Aorta (tissue), 5 donors: ENCODE measurements at regions not wholly inside any gene's neighbourhood (a gene's known extent, or its start where the extent isn't known, plus 50 kb on each side); places are given as distances from the start of the nearest gene placed in this dataset.

Experiments
- ATAC-seq: fragments of 200-7000 bp; cut with Tn5 transposase; one replicate; pipeline ENCODE4 v1.9.1; 2022; ENCODE audit warnings: moderate library complexity; ENCODE audit not compliant: low FRiP score
- DNase-seq, 2 donors: peaks; one replicate each; pipeline ENCODE4 v3.0.0-alpha.2; 2020
- H3K27ac ChIP-seq, 2 donors: one replicate each; pipeline ENCODE4 v1.5.1; 2013; ENCODE audit warnings: low read length in 2 of 2, mild to moderate bottlenecking in 2 of 2, moderate library complexity in 2 of 2, control low read depth in 1 of 2, inconsistent platforms in 1 of 2, low read depth in 1 of 2
- H3K27me3 ChIP-seq, 2 donors: one replicate each; pipeline ENCODE4 v1.6.1; 2013; ENCODE audit warnings: control low read depth in 1 of 2, low read length in 1 of 2, mild to moderate bottlenecking in 1 of 2, moderate library complexity in 1 of 2; ENCODE audit not compliant: insufficient read depth in 2 of 2, control insufficient read depth in 1 of 2
- H3K36me3 ChIP-seq, 2 donors: one replicate each; pipeline ENCODE4 v1.6.1; 2013; ENCODE audit warnings: control low read depth in 1 of 2, low read length in 1 of 2, mild to moderate bottlenecking in 1 of 2; ENCODE audit not compliant: insufficient read depth in 2 of 2, control insufficient read depth in 1 of 2
- H3K4me1 ChIP-seq, 2 donors: one replicate each; pipeline ENCODE4 v1.6.1; 2013; ENCODE audit warnings: low read length in 2 of 2, control low read depth in 1 of 2, mild to moderate bottlenecking in 1 of 2, moderate library complexity in 1 of 2; ENCODE audit not compliant: insufficient read depth in 2 of 2, control insufficient read depth in 1 of 2
- H3K4me3 ChIP-seq, 2 donors: one replicate each; pipeline ENCODE4 v1.5.1; 2013; ENCODE audit warnings: low read length in 2 of 2, control low read depth in 1 of 2, mild to moderate bottlenecking in 1 of 2
- H3K9me3 ChIP-seq: one replicate; pipeline ENCODE4 v1.6.1; 2013; ENCODE audit warnings: mild to moderate bottlenecking, low read length; ENCODE audit not compliant: control insufficient read depth
- WGBS, 2 donors: extraction: QIAGEN DNeasy Blood & Tissue Kit; methylation state at CpG; one replicate each; pipeline ENCODE4 v1.1.7; 2013; 5-methylcytosine and 5-hydroxymethylcytosine counted together
- intact Hi-C, 2 donors: fragments of 100-400 bp; cut with DNase I; formaldehyde crosslinking; loops; one replicate each; pipeline versions ENCODE4 v1.14.2 to v1.15.0; 2022
- donor health status: healthy with polysubstance abuse.
- donor health status: Bipolar disorder and iron deficiency.
- donor health status: DM: no; HTN: no; CAD: no.
- donor health status: DM: no; HTN: no; CAD: no.
- donor health status: DM: yes; HTN: yes; CAD: no.

GRCh38 chr5:147061431-147061830 is 173.4 kb upstream of the STK32A start:
- Histone ChIP-seq H3K36me3 (no peaks in the 10 kb centered on the region), H3K27me3 (no peaks in the 10 kb centered on the region), H3K27ac (no peak overlapping the region), H3K4me1 (no peaks in the 10 kb centered on the region), H3K4me3 (no peak overlapping the region), H3K9me3 (no peaks in the 10 kb centered on the region)
- ATAC-seq (no peak), DNase-seq (no peak)
- intact Hi-C loops = no loop called here
- WGBS, 2 donors = 63 to 73% methylated on average over 4 of the region's 4 CpGs

DNA sequence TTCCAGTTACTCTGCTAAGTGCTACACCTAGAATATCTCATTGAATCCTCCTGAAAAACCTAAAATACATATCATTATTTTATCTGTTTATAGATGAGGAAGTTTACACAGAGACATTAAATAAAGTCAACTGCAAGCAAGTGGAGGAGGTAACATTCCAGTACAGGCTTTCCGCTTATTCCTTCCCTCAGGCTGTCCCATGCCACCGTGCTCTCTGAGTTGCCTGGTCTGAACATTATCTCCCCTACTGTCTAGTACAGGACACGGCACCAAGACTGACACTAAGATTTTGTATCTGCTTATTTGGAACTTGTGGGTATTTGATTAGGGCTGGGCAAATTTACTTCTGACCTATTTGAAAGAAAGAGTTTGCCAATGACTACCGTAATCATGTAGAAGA is 172.4 kb upstream of the STK32A start:
- Histone ChIP-seq H3K4me1 (no peaks in the 10 kb centered on the region), H3K36me3 (no peaks in the 10 kb centered on the region), H3K4me3 (no peak overlapping the region), H3K27ac (no peak overlapping the region), H3K27me3 (no peaks in the 10 kb centered on the region), H3K9me3 (no peaks in the 10 kb centered on the region)
- DNase-seq (no peak), ATAC-seq (no peak)
- WGBS, 2 donors = 81 to 88% methylated on average over 4 of the region's 4 CpGs
- intact Hi-C loops = no loop called here

DNA sequence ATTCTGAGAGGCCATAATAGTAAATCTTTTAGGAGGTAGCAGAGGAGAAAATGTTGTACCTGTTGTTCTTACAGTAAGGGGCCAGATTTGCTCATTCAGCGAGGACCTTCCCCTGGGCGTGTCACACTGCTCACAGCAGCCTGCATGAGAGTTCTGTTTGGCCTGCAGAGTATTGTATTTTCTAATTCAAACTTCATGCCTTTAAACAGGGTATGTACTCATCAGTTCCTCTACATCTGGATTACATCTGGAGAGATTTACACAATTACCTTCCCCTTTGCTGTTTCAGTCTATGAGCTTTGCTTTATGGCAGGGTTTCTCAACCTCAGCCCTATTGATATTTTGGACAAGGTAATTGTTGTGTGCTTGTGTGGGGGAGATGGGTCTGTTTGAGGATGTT is 170.9 kb upstream of the STK32A start:
- Histone ChIP-seq H3K4me1 (no peaks in the 10 kb centered on the region), H3K27ac (no peak overlapping the region), H3K36me3 (no peaks in the 10 kb centered on the region), H3K9me3 (no peaks in the 10 kb centered on the region), H3K27me3 (no peaks in the 10 kb centered on the region), H3K4me3 (no peak overlapping the region)
- DNase-seq = no peak
- no peak for ATAC-seq
- intact Hi-C loops = no loop called here
- 66 to 79% methylated on average over 2 of the region's 2 CpGs for WGBS, 2 donors

DNA sequence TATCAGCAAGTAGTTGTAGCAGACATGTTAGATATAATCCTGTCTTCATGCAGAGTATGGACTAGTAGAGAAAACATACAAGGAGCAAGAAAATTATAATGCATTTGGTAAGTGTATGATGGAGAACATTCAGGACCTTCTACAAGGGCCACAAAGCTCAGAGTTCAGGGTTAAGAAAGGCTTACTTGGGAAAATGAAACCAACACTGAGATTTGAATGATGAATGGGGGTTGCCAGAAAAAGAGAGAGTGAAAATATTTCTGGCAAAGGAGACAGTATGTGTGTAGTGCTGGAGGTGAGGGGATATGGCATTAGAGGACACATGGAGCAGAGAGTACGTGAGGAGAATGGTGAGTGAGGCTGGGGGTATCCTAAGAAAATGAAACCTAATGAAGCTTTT is 169.8 kb upstream of the STK32A start:
- H3K27me3 ChIP-seq = no peaks in the 10 kb centered on the region
- no peaks in the 10 kb centered on the region for H3K4me1 ChIP-seq
- WGBS, 2 donors = 45 to 52% methylated on average over 1 of the region's 1 CpG
- ATAC-seq = no peak
- intact Hi-C loops = no loop called here
- no peaks in the 10 kb centered on the region for H3K36me3 ChIP-seq
- no peak for DNase-seq
- no peak overlapping the region for H3K27ac ChIP-seq
- H3K9me3 ChIP-seq = no peaks in the 10 kb centered on the region
- no peak overlapping the region for H3K4me3 ChIP-seq

- intact Hi-C loops = no loop called here
- Histone ChIP-seq H3K9me3 (no peaks in the 10 kb centered on the region), H3K27ac (no peak overlapping the region), H3K4me1 (no peaks in the 10 kb centered on the region), H3K36me3 (no peaks in the 10 kb centered on the region), H3K27me3 (peaks cover 0 to 1% of the 10 kb centered on the region in 2 donors), H3K4me3 (no peak overlapping the region)
- no peak for DNase-seq
- WGBS, 2 donors = 83 to 88% methylated on average over 4 of the region's 4 CpGs
- ATAC-seq = no peak
Measured at GRCh38 chr5:147068998-147069397, 165.8 kb upstream of the STK32A start.

- DNase-seq = no peak
- Histone ChIP-seq H3K4me1 (no peaks in the 10 kb centered on the region), H3K4me3 (no peak overlapping the region), H3K36me3 (no peaks in the 10 kb centered on the region), H3K27me3 (peaks cover 0 to 1% of the 10 kb centered on the region in 2 donors), H3K9me3 (no peaks in the 10 kb centered on the region), H3K27ac (no peak overlapping the region)
- intact Hi-C loops = no loop called here
- WGBS, 2 donors = 50 to 61% methylated on average over 2 of the region's 2 CpGs
- ATAC-seq = no peak
Measured at GRCh38 chr5:147072622-147073021, 162.2 kb upstream of the STK32A start.

DNA sequence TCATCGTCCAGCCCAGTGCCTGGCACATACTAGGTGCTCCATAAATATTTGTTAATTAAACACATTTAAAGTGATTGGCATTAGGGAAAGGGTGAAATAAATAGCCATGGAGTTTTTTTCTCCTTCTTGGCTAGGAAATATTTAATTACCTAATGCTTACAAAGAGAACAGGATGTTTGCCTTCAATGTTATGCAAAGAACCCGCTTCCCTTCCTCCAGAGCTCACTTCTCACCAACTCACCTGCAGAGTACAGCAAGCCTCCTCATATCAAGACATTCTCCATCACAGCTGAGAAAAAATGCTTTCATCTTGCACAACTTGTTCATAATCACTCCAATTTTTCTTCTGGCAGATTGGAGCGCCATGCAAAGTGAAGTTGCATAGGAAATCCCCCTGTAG is 161.7 kb upstream of the STK32A start:
- no peaks in the 10 kb centered on the region for H3K9me3 ChIP-seq
- peaks cover 0 to 1% of the 10 kb centered on the region in 2 donors for H3K27me3 ChIP-seq
- no peaks in the 10 kb centered on the region for H3K4me1 ChIP-seq
- no peaks in the 10 kb centered on the region for H3K36me3 ChIP-seq
- WGBS, 2 donors = 79 to 83% methylated on average over 3 of the region's 3 CpGs
- no peak overlapping the region for H3K27ac ChIP-seq
- no peak for ATAC-seq
- no peak overlapping the region for H3K4me3 ChIP-seq
- intact Hi-C loops = no loop called here
- no peak for DNase-seq

GRCh38 chr5:147075187-147075586 is 159.6 kb upstream of the STK32A start:
- WGBS, 2 donors = 37 to 42% methylated on average over 1 of the region's 1 CpG
- intact Hi-C loops = no loop called here
- ATAC-seq (no peak), DNase-seq (no peak)
- H3K27me3 ChIP-seq = peaks cover 0 to 1% of the 10 kb centered on the region in 2 donors
- H3K36me3 ChIP-seq = no peaks in the 10 kb centered on the region
- no peak overlapping the region for H3K4me3 ChIP-seq
- H3K27ac ChIP-seq = no peak overlapping the region
- no peaks in the 10 kb centered on the region for H3K4me1 ChIP-seq
- no peaks in the 10 kb centered on the region for H3K9me3 ChIP-seq

- Histone ChIP-seq H3K27me3 (no peaks in the 10 kb centered on the region), H3K9me3 (no peaks in the 10 kb centered on the region), H3K4me1 (no peaks in the 10 kb centered on the region), H3K4me3 (no peak overlapping the region), H3K27ac (no peak overlapping the region), H3K36me3 (no peaks in the 10 kb centered on the region)
- ATAC-seq = no peak
- 83 to 86% methylated on average over 3 of the region's 3 CpGs for WGBS, 2 donors
- no peak for DNase-seq
- intact Hi-C loops = no loop called here
Measured at GRCh38 chr5:147080391-147080790, 154.4 kb upstream of the STK32A start.
